ENCODE measurements at regions not wholly inside any gene's neighbourhood (a gene's known extent, or its start where the extent isn't known, plus 50 kb on each side); places are given as distances from the start of the nearest gene placed in this dataset.

GRCh38 chr10:36383349-36383748, 741.3 kb upstream of the FZD8 start:
- TF ChIP-seq CTCF (IDR thresholded peaks at IDR 0.05 in 4 of 5, conservative IDR thresholded peaks at IDR 0.05 in 1 of 5), result no peak
- TF ChIP-seq POLR2A (IDR thresholded peaks at IDR 0.05), result no peak

Data from gastrocnemius medialis (tissue), 4 donors.